ENCODE measurements at regions not wholly inside any gene's neighbourhood (a gene's known extent, or its start where the extent isn't known, plus 50 kb on each side); places are given as distances from the start of the nearest gene placed in this dataset.

GRCh38 chr18:45186832-45187231 is 428.4 kb upstream of the SLC14A2 start:
- Histone ChIP-seq H3K4me2 (ENCODE audit: low read depth, low read length) (no peak overlapping the region), H4K20me1 (ENCODE audit: insufficient read depth, low read length) (no peaks in the 10 kb centered on the region), H2BK5ac (ENCODE audit: low read depth, low read length, poor library complexity, severe bottlenecking) (no peak overlapping the region), H2BK15ac (ENCODE audit: low read depth, low read length) (no peak overlapping the region), H3K4me3 (ENCODE audit: insufficient read depth, low read depth, low read length) (no peak overlapping the region), H3K23ac (ENCODE audit: low read depth, low read length) (no peak overlapping the region), H2BK120ac (ENCODE audit: low read depth, low read length) (no peak overlapping the region), H2AK9ac (replicated peaks; ENCODE audit: low read depth, low read length, poor library complexity) (no peak overlapping the region), H4K8ac (ENCODE audit: low read depth in 2 of 2, low read length in 2 of 2) (no peak overlapping the region), H3K27me3 (ENCODE audit: control insufficient read depth, insufficient read depth, low read length) (peaks cover 2% of the 10 kb centered on the region), H3K9me3 (ENCODE audit: control insufficient read depth, insufficient read depth, low read length) (no peaks in the 10 kb centered on the region), H4K91ac (ENCODE audit: insufficient read depth, low read depth, low read length) (no peak overlapping the region), H3K4me1 (ENCODE audit: control insufficient read depth, insufficient read depth, low read length) (no peaks in the 10 kb centered on the region), H3K9me1 (ENCODE audit: insufficient read depth, low read length) (no peaks in the 10 kb centered on the region), H2BK20ac (ENCODE audit: low read depth, low read length) (no peak overlapping the region), H3K9ac (ENCODE audit: low read depth, low read length) (no peak overlapping the region), H2AK5ac (ENCODE audit: low read depth, low read length) (no peak overlapping the region), H3K36me3 (ENCODE audit: control insufficient read depth, insufficient read depth, low read length) (no peaks in the 10 kb centered on the region), H3K4ac (ENCODE audit: low read depth, low read length) (no peak overlapping the region), H2AFZ (replicated peaks; ENCODE audit: low read length, poor library complexity) (no peak overlapping the region), H3K14ac (replicated peaks; ENCODE audit: low read depth, low read length) (no peak overlapping the region), H4K5ac (ENCODE audit: low read depth, low read length) (no peak overlapping the region), H3K56ac (ENCODE audit: extremely low read depth, insufficient read depth, low read length) (no peak overlapping the region), H3K18ac (ENCODE audit: low read depth, low read length) (no peak overlapping the region), H3K27ac (ENCODE audit: insufficient read depth, low read length) (no peak overlapping the region), H3K79me1 (ENCODE audit: low read depth in 1 of 2, low read length in 2 of 2) (no peaks in the 10 kb centered on the region)
- POLR2A ChIA-PET (ENCODE audit: unreplicated experiment): no interaction called here
- no peak for TF ChIP-seq POLR2A (IDR thresholded peaks at IDR 0.05; ENCODE audit: low read depth, low read length)
- no peak for TF ChIP-seq CEBPB (IDR thresholded peaks at IDR 0.05; ENCODE audit: low read depth, low read length)
- TF ChIP-seq MAFK (IDR thresholded peaks at IDR 0.05; ENCODE audit: low read depth, low read length): no peak
- no peak for TF ChIP-seq NFE2L2 (IDR thresholded peaks at IDR 0.05; ENCODE audit: low read depth, low read length)
- no peak for TF ChIP-seq MAZ (IDR thresholded peaks at IDR 0.05; ENCODE audit: borderline replicate concordance, low read depth, low read length)
- TF ChIP-seq ELK1 (IDR thresholded peaks at IDR 0.05; ENCODE audit: borderline replicate concordance, low read depth, low read length): no peak
- TF ChIP-seq RCOR1 (IDR thresholded peaks at IDR 0.05; ENCODE audit: insufficient replicate concordance, low read length): no peak
- TF ChIP-seq, protein P1, sequence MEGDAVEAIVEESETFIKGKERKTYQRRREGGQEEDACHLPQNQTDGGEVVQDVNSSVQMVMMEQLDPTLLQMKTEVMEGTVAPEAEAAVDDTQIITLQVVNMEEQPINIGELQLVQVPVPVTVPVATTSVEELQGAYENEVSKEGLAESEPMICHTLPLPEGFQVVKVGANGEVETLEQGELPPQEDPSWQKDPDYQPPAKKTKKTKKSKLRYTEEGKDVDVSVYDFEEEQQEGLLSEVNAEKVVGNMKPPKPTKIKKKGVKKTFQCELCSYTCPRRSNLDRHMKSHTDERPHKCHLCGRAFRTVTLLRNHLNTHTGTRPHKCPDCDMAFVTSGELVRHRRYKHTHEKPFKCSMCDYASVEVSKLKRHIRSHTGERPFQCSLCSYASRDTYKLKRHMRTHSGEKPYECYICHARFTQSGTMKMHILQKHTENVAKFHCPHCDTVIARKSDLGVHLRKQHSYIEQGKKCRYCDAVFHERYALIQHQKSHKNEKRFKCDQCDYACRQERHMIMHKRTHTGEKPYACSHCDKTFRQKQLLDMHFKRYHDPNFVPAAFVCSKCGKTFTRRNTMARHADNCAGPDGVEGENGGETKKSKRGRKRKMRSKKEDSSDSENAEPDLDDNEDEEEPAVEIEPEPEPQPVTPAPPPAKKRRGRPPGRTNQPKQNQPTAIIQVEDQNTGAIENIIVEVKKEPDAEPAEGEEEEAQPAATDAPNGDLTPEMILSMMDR (conservative IDR thresholded peaks at IDR 0.05; ENCODE audit: low read depth, low read length): no peak
- TF ChIP-seq CHD1 (IDR thresholded peaks at IDR 0.05; ENCODE audit: low read depth, low read length): no peak
- TF ChIP-seq BHLHE40 (IDR thresholded peaks at IDR 0.05; ENCODE audit: low read depth, low read length): no peak
- no peak for TF ChIP-seq FOS (IDR thresholded peaks at IDR 0.05; ENCODE audit: low read depth, low read length)
- no peak for TF ChIP-seq RFX5 (IDR thresholded peaks at IDR 0.05; ENCODE audit: low read depth, low read length)
- no peak for TF ChIP-seq MXI1 (IDR thresholded peaks at IDR 0.05; ENCODE audit: borderline replicate concordance, low read depth, low read length)
- no peak for TF ChIP-seq RAD21 (IDR thresholded peaks at IDR 0.05; ENCODE audit: low read length)
- no peak for TF ChIP-seq SMC3 (IDR thresholded peaks at IDR 0.05; ENCODE audit: low read depth, low read length)
- no peak for TF ChIP-seq USF2 (IDR thresholded peaks at IDR 0.05; ENCODE audit: low read depth, low read length)
- no peak for ATAC-seq (ENCODE audit: low read depth)
- dilution Hi-C loops (cut with HindIII; ENCODE audit: low sequenced_read_pairs, unreplicated experiment): no loop called here
- CTCF ChIA-PET: no interaction called here
- no CpG with 5 or more reads among the region's 3 CpGs for WGBS, 2 experiments (ENCODE audit: extremely low coverage in 2 of 2, insufficient read length in 1 of 2)
- intact Hi-C loops (cut with micrococcal nuclease): no loop called here
- BruUV-seq (replicated peaks): no TSS peak
- in situ Hi-C loops (cut with MboI; ENCODE audit: low sequenced_read_pairs): no loop called here
- no peak for DNase-seq

Measured in IMR-90 (cell line).